HFFc6 (cell line): ENCODE measurements at regions not wholly inside any gene's neighbourhood (a gene's known extent, or its start where the extent isn't known, plus 50 kb on each side); places are given as distances from the start of the nearest gene placed in this dataset.

Experiments used
- DNase-seq: peaks from one replicate; pipeline ENCODE4 v3.0.0-alpha.2; 2018
- H3K27ac Mint-ChIP-seq: 2 replicates; pipeline ENCODE4 v1.8.0; 2020; ENCODE audit warnings: mild to moderate bottlenecking, mixed read lengths
- H3K27me3 Mint-ChIP-seq: 2 replicates; pipeline ENCODE4 v1.8.0; 2021; ENCODE audit warnings: mild to moderate bottlenecking, moderate library complexity, mixed read lengths; ENCODE audit not compliant: insufficient read depth
- H3K36me3 Mint-ChIP-seq: 2 replicates; pipeline ENCODE4 v1.8.0; 2021; ENCODE audit warnings: low read depth, mixed read lengths
- H3K4me1 Mint-ChIP-seq: 2 replicates; pipeline ENCODE4 v1.8.0; 2020; ENCODE audit warnings: low read depth, mixed read lengths
- H3K4me3 Mint-ChIP-seq: 2 replicates; pipeline ENCODE4 v1.8.0; 2020; ENCODE audit warnings: mild to moderate bottlenecking, moderate library complexity, mixed read lengths
- H3K9me3 Mint-ChIP-seq: 2 replicates; pipeline ENCODE4 v1.8.0; 2020; ENCODE audit warnings: mild to moderate bottlenecking, mixed read lengths
- CTCF ChIP-seq: fragments of 200-600 bp; sonication (generic); IDR thresholded peaks from 2 replicates; pipeline ENCODE4 v1.5.0; 2021; ENCODE audit warnings: antibody characterized with exemption, mild to moderate bottlenecking

GRCh38 chr15:97884513-97885131 lies 75.9 kb upstream of the ARRDC4 start:
- H3K4me3 Mint-ChIP-seq: no peak overlapping the region
- DNase-seq: no peak
- peaks cover 3% of the 10 kb centered on the region; the same call in 1 of the 2 replicates for H3K27me3 Mint-ChIP-seq
- no peaks in the 10 kb centered on the region for H3K4me1 Mint-ChIP-seq
- no peak overlapping the region for H3K27ac Mint-ChIP-seq
- no peaks in the 10 kb centered on the region for H3K36me3 Mint-ChIP-seq
- H3K9me3 Mint-ChIP-seq: no peaks in the 10 kb centered on the region
- no peak for TF ChIP-seq CTCF

- no peaks in the 10 kb centered on the region for H3K9me3 Mint-ChIP-seq
- no peaks in the 10 kb centered on the region for H3K4me1 Mint-ChIP-seq
- no peaks in the 10 kb centered on the region for H3K36me3 Mint-ChIP-seq
- no peak overlapping the region for H3K4me3 Mint-ChIP-seq
- TF ChIP-seq CTCF: no peak
- DNase-seq: no peak
- H3K27me3 Mint-ChIP-seq: peaks cover 3% of the 10 kb centered on the region
- no peak overlapping the region for H3K27ac Mint-ChIP-seq
Measured at GRCh38 chr15:97890307-97890706, 70.2 kb upstream of the ARRDC4 start.

- H3K9me3 Mint-ChIP-seq: no peaks in the 10 kb centered on the region
- no peak overlapping the region for H3K27ac Mint-ChIP-seq
- DNase-seq: no peak
- no peak for TF ChIP-seq CTCF
- H3K27me3 Mint-ChIP-seq: peaks cover 3% of the 10 kb centered on the region
- H3K4me3 Mint-ChIP-seq: no peak overlapping the region
- no peaks in the 10 kb centered on the region for H3K4me1 Mint-ChIP-seq
- H3K36me3 Mint-ChIP-seq: no peaks in the 10 kb centered on the region
Measured at GRCh38 chr15:97892167-97892938, 68.2 kb upstream of the ARRDC4 start.

GRCh38 chr15:97893967-97894366 lies 66.5 kb upstream of the ARRDC4 start:
- no peaks in the 10 kb centered on the region for H3K36me3 Mint-ChIP-seq
- DNase-seq: no peak
- no peaks in the 10 kb centered on the region for H3K9me3 Mint-ChIP-seq
- no peaks in the 10 kb centered on the region; the same call in 1 of the 2 replicates for H3K27me3 Mint-ChIP-seq
- no peaks in the 10 kb centered on the region for H3K4me1 Mint-ChIP-seq
- no peak overlapping the region for H3K4me3 Mint-ChIP-seq
- no peak overlapping the region for H3K27ac Mint-ChIP-seq
- TF ChIP-seq CTCF: no peak

GRCh38 chr15:97899981-97900380 lies 60.5 kb upstream of the ARRDC4 start:
- Mint-ChIP-seq H3K9me3 (no peaks in the 10 kb centered on the region), H3K27me3 (peaks cover 3% of the 10 kb centered on the region; the same call in 1 of the 2 replicates), H3K27ac (no peak overlapping the region), H3K36me3 (no peaks in the 10 kb centered on the region), H3K4me1 (peaks cover 32% of the 10 kb centered on the region), H3K4me3 (no peak overlapping the region)
- DNase-seq: no peak
- no peak for TF ChIP-seq CTCF
